Skeletal muscle tissue (tissue), 3 donors: ENCODE measurements at regions not wholly inside any gene's neighbourhood (a gene's known extent, or its start where the extent isn't known, plus 50 kb on each side); places are given as distances from the start of the nearest gene placed in this dataset.

ENCODE experiments used
- H3K27ac ChIP-seq: one replicate; pipeline ENCODE4 v1.7.0; 2013; ENCODE audit warnings: mild to moderate bottlenecking, low read depth, low read length, inconsistent platforms
- H3K27me3 ChIP-seq, 3 donors: one replicate each; pipeline ENCODE4 v1.7.0; 2013; ENCODE audit warnings: low read length in 3 of 3; ENCODE audit not compliant: control insufficient read depth in 3 of 3, insufficient read depth in 3 of 3
- H3K36me3 ChIP-seq, 3 donors: one replicate each; pipeline ENCODE4 v1.7.0; 2013; ENCODE audit warnings: low read length in 3 of 3; ENCODE audit not compliant: control insufficient read depth in 3 of 3, insufficient read depth in 3 of 3
- H3K4me1 ChIP-seq, 3 donors: one replicate each; pipeline ENCODE4 v1.7.0; 2013; ENCODE audit warnings: low read length in 3 of 3, mild to moderate bottlenecking in 3 of 3; ENCODE audit not compliant: control insufficient read depth in 3 of 3, insufficient read depth in 3 of 3
- H3K4me3 ChIP-seq, 3 donors: one replicate each; pipeline ENCODE4 v1.7.0; 2013; ENCODE audit warnings: low read length in 3 of 3
- H3K9ac ChIP-seq, 3 donors: one replicate each; pipeline ENCODE4 v1.7.0; 2013; ENCODE audit warnings: low read length in 3 of 3, mild to moderate bottlenecking in 3 of 3, moderate library complexity in 2 of 3, low read depth in 1 of 3
- H3K9me3 ChIP-seq, 3 donors: one replicate each; pipeline ENCODE4 v1.7.0; 2013; ENCODE audit warnings: low read length in 3 of 3; ENCODE audit not compliant: control insufficient read depth in 3 of 3
- donor health status: Osteomylitis.

DNA sequence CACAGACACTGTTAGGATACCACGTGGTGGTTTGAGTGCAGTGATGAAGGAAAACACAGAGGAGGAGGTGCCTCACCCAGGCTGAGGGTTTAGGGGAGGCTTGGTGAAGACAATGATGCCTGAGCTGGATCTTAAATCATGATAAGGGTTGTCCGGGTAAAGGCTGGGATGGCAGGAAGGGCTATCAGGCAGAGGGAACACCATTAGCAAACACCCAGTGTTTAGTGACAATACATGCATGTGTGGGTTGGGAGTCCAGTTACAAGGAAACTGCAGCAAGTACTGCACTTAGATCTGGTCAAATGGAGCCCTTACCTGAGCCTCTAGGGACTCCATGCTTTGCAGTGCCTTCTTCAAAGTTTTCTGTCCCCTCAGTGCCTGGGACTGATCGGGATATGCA, 79.8 kb upstream of the MBOAT2 start:
- Histone ChIP-seq H3K27me3 (no peaks in the 10 kb centered on the region), H3K9me3 (peaks cover 0 to 3% (median 0%) of the 10 kb centered on the region in 3 donors), H3K27ac (no peak overlapping the region), H3K4me3 (no peak overlapping the region), H3K9ac (no peak overlapping the region), H3K36me3 (no peaks in the 10 kb centered on the region), H3K4me1 (no peaks in the 10 kb centered on the region)

DNA sequence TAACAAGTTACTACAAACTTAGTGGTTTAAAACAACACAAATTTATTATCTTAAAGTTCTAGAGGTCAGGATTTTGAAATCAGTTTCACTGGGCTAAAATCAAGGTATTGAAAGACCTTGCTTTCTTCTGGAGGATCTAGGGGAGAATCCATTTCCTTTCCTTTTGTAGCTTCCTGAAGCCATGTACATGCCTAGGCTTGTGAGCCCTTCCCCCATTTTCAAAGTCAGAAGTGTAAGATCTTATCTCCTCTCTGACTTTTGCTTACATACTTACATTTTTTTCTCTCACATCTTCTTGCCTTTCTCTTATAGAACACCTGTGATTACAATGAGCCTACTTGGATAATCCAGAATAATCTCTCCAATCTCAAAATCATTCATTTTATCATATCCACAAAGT, 78.7 kb upstream of the MBOAT2 start:
- Histone ChIP-seq H3K27ac (no peak overlapping the region), H3K36me3 (no peaks in the 10 kb centered on the region), H3K4me1 (no peaks in the 10 kb centered on the region), H3K4me3 (no peak overlapping the region), H3K9ac (no peak overlapping the region), H3K27me3 (no peaks in the 10 kb centered on the region), H3K9me3 (peaks cover 0 to 3% (median 0%) of the 10 kb centered on the region in 3 donors)

- Histone ChIP-seq H3K9me3 (peaks cover 0 to 3% (median 0%) of the 10 kb centered on the region in 3 donors), H3K4me1 (no peaks in the 10 kb centered on the region), H3K27ac (no peak overlapping the region), H3K36me3 (no peaks in the 10 kb centered on the region), H3K9ac (no peak overlapping the region), H3K4me3 (no peak overlapping the region), H3K27me3 (no peaks in the 10 kb centered on the region)
Observed at GRCh38 chr2:9081750-9082149, 78.3 kb upstream of the MBOAT2 start.

DNA sequence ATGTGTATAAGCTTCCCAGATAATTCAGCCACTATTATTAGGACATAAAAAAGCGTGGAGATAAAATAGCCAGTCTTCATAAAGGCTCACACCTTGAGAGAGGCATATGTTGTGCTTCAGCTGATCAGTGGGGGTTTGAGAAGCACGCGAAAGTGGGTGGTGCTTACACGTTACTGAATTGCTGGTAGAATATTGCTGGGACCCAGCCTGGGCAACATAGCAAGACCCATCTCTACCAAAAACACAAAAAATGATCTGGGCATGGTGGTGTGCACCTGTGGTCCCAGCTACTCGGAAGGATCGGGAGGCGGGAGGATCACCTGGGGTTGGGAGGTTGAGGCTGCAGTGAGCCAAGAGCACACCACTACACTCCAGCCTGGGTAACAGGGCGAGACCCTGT, 74.9 kb upstream of the MBOAT2 start:
- Histone ChIP-seq H3K4me3 (no peak overlapping the region), H3K9me3 (peaks cover 0 to 3% (median 0%) of the 10 kb centered on the region in 3 donors), H3K9ac (no peak overlapping the region), H3K36me3 (no peaks in the 10 kb centered on the region), H3K27ac (no peak overlapping the region), H3K27me3 (no peaks in the 10 kb centered on the region), H3K4me1 (no peaks in the 10 kb centered on the region)

- H3K27me3 ChIP-seq: no peaks in the 10 kb centered on the region
- H3K27ac ChIP-seq: no peak overlapping the region
- H3K36me3 ChIP-seq: no peaks in the 10 kb centered on the region
- no peaks in the 10 kb centered on the region for H3K4me1 ChIP-seq
- H3K9me3 ChIP-seq: peaks cover 0 to 3% (median 0%) of the 10 kb centered on the region in 3 donors
- no peak overlapping the region for H3K4me3 ChIP-seq
- no peak overlapping the region for H3K9ac ChIP-seq
Observed at GRCh38 chr2:9077691-9078090, 74.2 kb upstream of the MBOAT2 start.

GRCh38 chr2:9076755-9077154, 73.3 kb upstream of the MBOAT2 start:
- no peak overlapping the region for H3K27ac ChIP-seq
- H3K36me3 ChIP-seq: no peaks in the 10 kb centered on the region
- no peak overlapping the region for H3K9ac ChIP-seq
- peaks cover 0 to 3% (median 0%) of the 10 kb centered on the region in 3 donors for H3K9me3 ChIP-seq
- no peaks in the 10 kb centered on the region for H3K27me3 ChIP-seq
- H3K4me1 ChIP-seq: no peaks in the 10 kb centered on the region
- H3K4me3 ChIP-seq: no peak overlapping the region

GRCh38 chr2:9076210-9076609, 72.7 kb upstream of the MBOAT2 start:
- H3K27me3 ChIP-seq: no peaks in the 10 kb centered on the region
- H3K9me3 ChIP-seq: no peaks in the 10 kb centered on the region
- no peak overlapping the region for H3K9ac ChIP-seq
- no peak overlapping the region for H3K4me3 ChIP-seq
- no peaks in the 10 kb centered on the region for H3K36me3 ChIP-seq
- no peaks in the 10 kb centered on the region for H3K4me1 ChIP-seq
- H3K27ac ChIP-seq: no peak overlapping the region

DNA sequence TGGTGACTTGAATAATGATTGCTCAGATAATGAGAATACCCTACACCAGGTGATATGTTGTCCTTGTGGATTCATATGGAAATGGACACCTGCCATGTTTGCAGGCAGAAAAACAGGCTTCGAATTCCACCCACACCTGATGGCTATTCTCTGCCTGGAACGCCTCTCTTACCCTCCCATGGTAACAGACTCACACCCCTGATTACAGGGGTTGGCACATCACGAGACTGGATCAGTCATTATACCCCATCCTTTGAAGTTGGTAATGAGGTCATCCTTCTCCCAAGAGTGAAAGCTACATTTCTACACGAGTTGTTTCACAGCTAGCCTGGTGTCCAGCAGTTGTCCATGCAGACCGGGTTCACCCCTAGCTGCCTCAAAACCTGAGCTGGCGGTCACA, 71.4 kb upstream of the MBOAT2 start:
- no peaks in the 10 kb centered on the region for H3K4me1 ChIP-seq
- no peak overlapping the region for H3K4me3 ChIP-seq
- H3K9ac ChIP-seq: no peak overlapping the region
- no peaks in the 10 kb centered on the region for H3K36me3 ChIP-seq
- no peak overlapping the region for H3K27ac ChIP-seq
- H3K27me3 ChIP-seq: no peaks in the 10 kb centered on the region
- H3K9me3 ChIP-seq: no peaks in the 10 kb centered on the region

DNA sequence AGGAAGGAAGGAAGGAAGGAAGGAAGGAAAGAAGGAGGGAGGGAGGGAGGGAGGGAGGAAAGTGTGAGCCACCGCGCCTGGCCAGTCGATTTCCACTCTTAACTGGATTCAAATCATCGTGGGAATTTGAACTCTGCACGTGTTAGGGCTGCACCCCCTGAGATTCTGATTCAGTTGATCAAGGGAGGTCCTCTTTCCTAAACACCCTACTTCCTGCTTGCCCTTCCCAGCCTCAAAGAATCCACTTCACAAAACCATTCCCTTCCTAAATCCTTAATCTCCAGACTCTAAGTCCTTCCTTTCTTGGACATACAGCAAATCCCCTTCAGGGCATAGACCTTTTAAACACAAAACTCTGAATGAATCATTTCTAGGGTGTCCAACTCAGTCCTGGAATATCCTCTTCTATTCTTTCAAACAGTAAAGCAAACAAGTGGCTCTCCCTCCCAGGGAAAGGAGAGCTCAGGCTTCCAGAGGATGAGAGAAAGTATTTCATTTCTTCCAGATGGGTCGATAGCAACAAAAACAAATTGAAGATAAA, 68.2 kb upstream of the MBOAT2 start:
- Histone ChIP-seq H3K36me3 (no peaks in the 10 kb centered on the region), H3K27me3 (no peaks in the 10 kb centered on the region), H3K4me3 (no peak overlapping the region), H3K9ac (no peak overlapping the region), H3K27ac (no peak overlapping the region), H3K4me1 (no peaks in the 10 kb centered on the region), H3K9me3 (peaks cover under 1 to 9% (median 2%) of the 10 kb centered on the region in 3 donors)

DNA sequence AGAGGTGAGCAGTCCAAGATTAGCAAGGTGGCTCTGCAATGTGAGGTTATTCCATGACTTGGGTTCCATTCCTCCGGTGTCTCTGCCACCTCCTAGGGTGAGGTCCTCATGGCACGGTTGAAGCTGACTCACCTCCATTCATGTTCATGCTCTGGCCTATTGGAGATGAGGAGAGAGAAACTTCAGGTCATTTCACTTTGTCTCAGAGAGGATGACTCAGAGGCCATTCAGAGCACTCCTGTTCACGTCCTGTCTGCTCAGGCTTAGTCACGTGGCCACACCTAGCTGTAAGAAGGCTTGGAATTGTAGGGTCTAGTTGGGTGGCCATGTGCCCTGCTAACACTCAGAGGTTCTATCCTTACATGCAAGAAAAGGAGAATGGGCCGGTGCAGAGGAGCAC, 67.5 kb upstream of the MBOAT2 start:
- Histone ChIP-seq H3K27ac (no peak overlapping the region), H3K4me3 (no peak overlapping the region), H3K27me3 (no peaks in the 10 kb centered on the region), H3K9ac (no peak overlapping the region), H3K36me3 (no peaks in the 10 kb centered on the region), H3K4me1 (no peaks in the 10 kb centered on the region), H3K9me3 (peaks cover 4 to 14% (median 6%) of the 10 kb centered on the region in 3 donors)

DNA sequence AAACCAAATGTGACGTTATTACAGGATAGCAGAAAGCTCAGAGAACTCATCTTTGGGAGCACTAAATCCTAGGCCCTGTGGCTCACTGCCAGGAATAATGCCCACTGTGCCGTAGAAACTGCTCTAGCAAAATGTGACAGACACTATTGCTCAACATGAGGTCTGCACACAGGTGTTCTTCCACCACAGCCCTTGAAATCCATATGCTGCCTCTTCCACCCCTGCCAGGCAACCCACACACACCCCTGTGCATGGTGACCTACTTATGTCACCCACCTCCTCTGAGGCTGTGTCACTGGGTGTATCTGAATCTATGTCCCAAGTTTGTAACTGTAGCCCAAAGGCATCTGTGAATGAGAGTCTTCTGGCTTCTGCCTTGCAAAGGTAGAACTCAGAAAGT, 66.1 kb upstream of the MBOAT2 start:
- Histone ChIP-seq H3K4me3 (no peak overlapping the region), H3K36me3 (no peaks in the 10 kb centered on the region), H3K27ac (no peak overlapping the region), H3K4me1 (no peaks in the 10 kb centered on the region), H3K9ac (no peak overlapping the region), H3K9me3 (peaks cover 6 to 16% (median 6%) of the 10 kb centered on the region in 3 donors), H3K27me3 (no peaks in the 10 kb centered on the region)
